ENCODE measurements at regions not wholly inside any gene's neighbourhood (a gene's known extent, or its start where the extent isn't known, plus 50 kb on each side); places are given as distances from the start of the nearest gene placed in this dataset.

DNA sequence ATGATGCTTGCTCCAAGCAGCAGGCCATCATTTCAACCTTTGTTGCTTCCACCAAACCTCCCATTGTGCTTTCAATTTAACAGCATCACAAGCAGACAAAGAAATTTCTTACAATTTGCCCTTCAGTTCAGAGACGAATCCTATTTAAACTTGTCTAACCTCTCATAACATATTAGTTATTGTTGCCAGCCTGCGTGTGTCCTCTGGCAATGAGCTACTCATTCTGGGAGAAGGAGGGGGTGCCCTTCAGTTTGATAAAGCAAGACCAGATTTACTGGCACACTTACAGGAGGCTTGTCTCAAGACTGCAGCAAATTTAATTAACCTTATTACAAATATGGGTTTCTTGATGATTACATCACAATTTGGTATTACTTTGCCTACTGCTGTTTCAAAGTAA, 203.6 kb upstream of the SOX5 start:
- TF ChIP-seq, protein P1, sequence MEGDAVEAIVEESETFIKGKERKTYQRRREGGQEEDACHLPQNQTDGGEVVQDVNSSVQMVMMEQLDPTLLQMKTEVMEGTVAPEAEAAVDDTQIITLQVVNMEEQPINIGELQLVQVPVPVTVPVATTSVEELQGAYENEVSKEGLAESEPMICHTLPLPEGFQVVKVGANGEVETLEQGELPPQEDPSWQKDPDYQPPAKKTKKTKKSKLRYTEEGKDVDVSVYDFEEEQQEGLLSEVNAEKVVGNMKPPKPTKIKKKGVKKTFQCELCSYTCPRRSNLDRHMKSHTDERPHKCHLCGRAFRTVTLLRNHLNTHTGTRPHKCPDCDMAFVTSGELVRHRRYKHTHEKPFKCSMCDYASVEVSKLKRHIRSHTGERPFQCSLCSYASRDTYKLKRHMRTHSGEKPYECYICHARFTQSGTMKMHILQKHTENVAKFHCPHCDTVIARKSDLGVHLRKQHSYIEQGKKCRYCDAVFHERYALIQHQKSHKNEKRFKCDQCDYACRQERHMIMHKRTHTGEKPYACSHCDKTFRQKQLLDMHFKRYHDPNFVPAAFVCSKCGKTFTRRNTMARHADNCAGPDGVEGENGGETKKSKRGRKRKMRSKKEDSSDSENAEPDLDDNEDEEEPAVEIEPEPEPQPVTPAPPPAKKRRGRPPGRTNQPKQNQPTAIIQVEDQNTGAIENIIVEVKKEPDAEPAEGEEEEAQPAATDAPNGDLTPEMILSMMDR (IDR thresholded peaks at IDR 0.05) = no peak
- TF ChIP-seq POLR2A (IDR thresholded peaks at IDR 0.05) = no peak
